HCEC 1CT (cell line): ENCODE measurements at regions not wholly inside any gene's neighbourhood (a gene's known extent, or its start where the extent isn't known, plus 50 kb on each side); places are given as distances from the start of the nearest gene placed in this dataset.
"Not testable (repeated sequence)": the region's sequence is repeated elsewhere in the genome, so short reads cannot be mapped to it uniquely, and the experiment has no call there.

Experiments used
- DNase-seq: peaks from one replicate; pipeline ENCODE4 v3.0.0-alpha.2; 2017

- DNase-seq, result no peak
Observed at GRCh38 chr15:31433091-31433490, 106.5 kb downstream of the KLF13 start.

GRCh38 chr15:31433574-31433973 is 106.9 kb downstream of the KLF13 start:
- no peak for DNase-seq

GRCh38 chr15:31434275-31434587 is 107.6 kb downstream of the KLF13 start:
- no peak for DNase-seq

- peak; percentile 87 for DNase-seq
Observed at GRCh38 chr15:31434588-31435260, 108.1 kb downstream of the KLF13 start.

GRCh38 chr15:31435261-31435911 is 108.8 kb downstream of the KLF13 start:
- peak; percentile 71 for DNase-seq

GRCh38 chr15:31435912-31436628 is 109.4 kb downstream of the KLF13 start:
- DNase-seq, result no peak

- DNase-seq, result no peak
Observed at GRCh38 chr15:31437686-31438085, 111.1 kb downstream of the KLF13 start.

GRCh38 chr15:31438601-31439265 is 112.1 kb downstream of the KLF13 start:
- DNase-seq, result no peak

- no peak for DNase-seq
Observed at GRCh38 chr15:31439328-31439727, 112.7 kb downstream of the KLF13 start.

GRCh38 chr15:31440216-31440615 is 113.6 kb downstream of the KLF13 start:
- not testable (repeated sequence) for DNase-seq

GRCh38 chr15:31440754-31441311 is 114.2 kb downstream of the KLF13 start:
- no peak for DNase-seq

GRCh38 chr15:31442226-31442625 is 115.6 kb downstream of the KLF13 start:
- DNase-seq, result no peak

- DNase-seq, result peak; percentile 92
Observed at GRCh38 chr15:31442699-31443111, 116.1 kb downstream of the KLF13 start.

GRCh38 chr15:31444844-31445243 is 118.2 kb downstream of the KLF13 start:
- DNase-seq, result no peak

GRCh38 chr15:31446546-31446945 is 119.9 kb downstream of the KLF13 start:
- DNase-seq, result no peak

GRCh38 chr15:31447931-31448634 is 121.4 kb downstream of the KLF13 start:
- DNase-seq, result no peak

GRCh38 chr15:31448635-31448979 is 122.0 kb downstream of the KLF13 start:
- DNase-seq, result no peak

GRCh38 chr15:31452595-31453557 is 126.2 kb downstream of the KLF13 start:
- DNase-seq, result no peak

- DNase-seq, result no peak
Observed at GRCh38 chr15:31453558-31454318, 127.1 kb downstream of the KLF13 start.

GRCh38 chr15:31455499-31455898 is 128.9 kb downstream of the KLF13 start:
- no peak for DNase-seq
